Fibroblast of villous mesenchyme (primary cell): ENCODE measurements at regions not wholly inside any gene's neighbourhood (a gene's known extent, or its start where the extent isn't known, plus 50 kb on each side); places are given as distances from the start of the nearest gene placed in this dataset.

Experiments used
- DNase-seq: peaks from one replicate; pipeline ENCODE4 v3.0.0-alpha.2; 2010; ENCODE audit warnings: low read depth
- H3K4me3 ChIP-seq: 2 replicates; pipeline ENCODE4 v1.5.1; 2011; ENCODE audit warnings: low read depth, mild to moderate bottlenecking, low read length
- CTCF ChIP-seq: IDR thresholded peaks from 2 replicates; pipeline ENCODE4 v1.5.1; 2012; ENCODE audit warnings: low read depth, mild to moderate bottlenecking, low read length; ENCODE audit not compliant: insufficient read depth

DNA sequence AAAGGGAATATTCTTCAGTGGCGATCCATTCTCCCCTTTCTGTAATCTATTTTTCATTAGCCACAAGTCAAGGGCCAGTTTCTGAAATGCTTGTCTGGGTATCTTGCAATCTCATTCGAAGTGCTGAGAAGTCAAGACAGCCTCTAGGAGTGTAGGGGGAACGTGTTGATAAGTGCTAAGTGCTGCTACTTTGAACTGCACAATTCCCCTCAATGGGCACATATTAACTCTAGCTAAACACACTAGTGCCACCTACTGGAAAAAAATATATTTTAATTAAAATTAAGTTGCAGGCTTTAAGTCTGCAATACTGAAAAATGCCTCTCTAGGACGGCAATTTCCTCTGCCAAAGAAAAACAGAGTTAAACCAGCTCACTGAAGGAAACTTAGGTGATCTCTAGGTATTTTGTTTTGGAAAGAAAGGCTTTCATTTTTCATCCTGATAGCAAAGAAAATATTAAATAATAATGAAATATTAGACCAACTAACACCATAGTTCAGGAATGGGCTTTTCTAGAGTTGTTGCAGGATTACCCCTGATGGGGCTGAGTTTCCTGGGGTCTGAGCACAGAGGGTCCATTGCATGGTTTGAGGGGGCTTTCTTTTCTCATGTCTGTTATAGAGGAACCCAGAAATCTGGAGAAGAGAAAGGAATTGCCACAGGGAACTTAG, 181.9 kb upstream of the KBTBD8 start:
- DNase-seq = peak; percentile 72
- H3K4me3 ChIP-seq = no peak overlapping the region
- peak; percentile 46 for TF ChIP-seq CTCF

DNA sequence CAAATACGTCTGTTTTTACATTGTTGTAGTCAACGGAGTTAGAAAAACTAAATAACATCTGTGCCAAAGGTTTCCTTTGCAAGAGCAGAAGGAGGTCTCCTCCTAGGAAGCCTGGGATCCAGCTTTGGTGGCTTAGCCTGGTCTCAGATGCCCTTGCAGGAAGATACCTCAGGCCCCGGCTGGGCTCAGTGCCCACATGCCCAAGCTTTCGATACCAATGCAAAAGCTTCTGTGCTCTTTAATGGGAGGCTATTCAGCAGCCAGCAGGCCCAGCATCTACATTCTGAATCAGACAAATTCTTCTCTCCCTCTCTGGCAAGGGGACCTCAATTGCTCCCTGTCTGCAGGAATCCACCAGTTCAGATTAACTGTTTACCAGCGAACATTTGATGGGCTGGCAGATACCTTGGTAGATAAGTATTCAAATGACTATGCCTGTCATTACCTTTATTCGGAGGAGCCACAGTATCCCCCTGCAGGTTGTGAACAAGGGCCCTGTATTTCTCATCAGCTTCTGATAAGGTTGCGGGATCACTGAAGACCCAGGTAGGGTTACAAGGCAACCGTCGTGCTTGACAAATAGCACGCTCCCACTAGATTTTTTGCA, 180.1 kb upstream of the KBTBD8 start:
- no peak overlapping the region for H3K4me3 ChIP-seq
- TF ChIP-seq CTCF = no peak
- no peak for DNase-seq

GRCh38 chr3:66819993-66820501, 178.1 kb upstream of the KBTBD8 start:
- H3K4me3 ChIP-seq = no peak overlapping the region
- DNase-seq = no peak
- no peak for TF ChIP-seq CTCF

- TF ChIP-seq CTCF = peak; percentile 89
These were observed 175.7 kb upstream of the KBTBD8 start for GRCh38 chr3:66822186-66823008.

GRCh38 chr3:66823009-66823397, 175.1 kb upstream of the KBTBD8 start:
- DNase-seq = no peak
- TF ChIP-seq CTCF = no peak
- H3K4me3 ChIP-seq = no peak overlapping the region

More at GRCh38 chr3:66822186-66823008, 175.7 kb upstream of the KBTBD8 start:
- DNase-seq = peak; percentile 66
- H3K4me3 ChIP-seq = no peak overlapping the region

GRCh38 chr3:66823532-66823931, 174.6 kb upstream of the KBTBD8 start:
- DNase-seq = no peak
- TF ChIP-seq CTCF = no peak
- no peak overlapping the region for H3K4me3 ChIP-seq
